GM19043 (cell line): ENCODE measurements at regions not wholly inside any gene's neighbourhood (a gene's known extent, or its start where the extent isn't known, plus 50 kb on each side); places are given as distances from the start of the nearest gene placed in this dataset.

Experiments
- ATAC-seq: cut with Tn5 transposase; IDR thresholded peaks from one replicate; pipeline ENCODE4 v1.9.1; 2021; ENCODE audit warnings: low read depth; ENCODE audit not compliant: unreplicated experiment

- ATAC-seq: no peak
These were observed 224.4 kb upstream of the COPS8 start for GRCh38 chr2:236861196-236861875.

- no peak for ATAC-seq
These were observed 223.7 kb upstream of the COPS8 start for GRCh38 chr2:236861944-236862343.

GRCh38 chr2:236862526-236862925 lies 223.2 kb upstream of the COPS8 start:
- ATAC-seq: no peak

GRCh38 chr2:236862961-236863728 lies 222.5 kb upstream of the COPS8 start:
- ATAC-seq: peak; percentile 94

GRCh38 chr2:236863729-236864126 lies 222.0 kb upstream of the COPS8 start:
- no peak for ATAC-seq

- ATAC-seq: no peak
These were observed 220.6 kb upstream of the COPS8 start for GRCh38 chr2:236865052-236865451.

- ATAC-seq: no peak
These were observed 218.9 kb upstream of the COPS8 start for GRCh38 chr2:236866542-236867340.

GRCh38 chr2:236867441-236868260 lies 218.0 kb upstream of the COPS8 start:
- ATAC-seq: no peak

- ATAC-seq: no peak
These were observed 215.3 kb upstream of the COPS8 start for GRCh38 chr2:236870370-236870769.

GRCh38 chr2:236871500-236872001 lies 214.1 kb upstream of the COPS8 start:
- ATAC-seq: no peak

- no peak for ATAC-seq
These were observed 213.7 kb upstream of the COPS8 start for GRCh38 chr2:236872015-236872414.

GRCh38 chr2:236872981-236873380 lies 212.7 kb upstream of the COPS8 start:
- ATAC-seq: no peak

- no peak for ATAC-seq
These were observed 212.1 kb upstream of the COPS8 start for GRCh38 chr2:236873636-236874035.

- ATAC-seq: no peak
These were observed 210.7 kb upstream of the COPS8 start for GRCh38 chr2:236874866-236875481.

GRCh38 chr2:236875906-236876505 lies 209.7 kb upstream of the COPS8 start:
- no peak for ATAC-seq

GRCh38 chr2:236876642-236877041 lies 209.0 kb upstream of the COPS8 start:
- no peak for ATAC-seq

- no peak for ATAC-seq
These were observed 207.7 kb upstream of the COPS8 start for GRCh38 chr2:236877972-236878371.

GRCh38 chr2:236879416-236879963 lies 206.2 kb upstream of the COPS8 start:
- no peak for ATAC-seq

GRCh38 chr2:236882074-236882473 lies 203.6 kb upstream of the COPS8 start:
- ATAC-seq: no peak
